Uterus (tissue), 2 donors: ENCODE measurements at regions not wholly inside any gene's neighbourhood (a gene's known extent, or its start where the extent isn't known, plus 50 kb on each side); places are given as distances from the start of the nearest gene placed in this dataset.

Experiments used
- POLR2A ChIP-seq, 2 donors: fragments of 450-650 bp; IDR thresholded peaks; one replicate each; pipeline ENCODE4 v1.6.1; 2016; ENCODE audit warnings: antibody characterized with exemption in 2 of 2, mild to moderate bottlenecking in 1 of 2, moderate library complexity in 1 of 2
- TF ChIP-seq, protein P1 (sequence below), 4 experiments: fragments of 200-600 bp in 2 of 4; fragments of 450-650 bp in 2 of 4; sonication (generic) in 2 of 4; IDR thresholded peaks; one replicate each; pipeline ENCODE4 v1.5.1; 2016 to 2019; ENCODE audit warnings: antibody characterized with exemption in 4 of 4, mild to moderate bottlenecking in 2 of 4, moderate library complexity in 1 of 4

DNA sequence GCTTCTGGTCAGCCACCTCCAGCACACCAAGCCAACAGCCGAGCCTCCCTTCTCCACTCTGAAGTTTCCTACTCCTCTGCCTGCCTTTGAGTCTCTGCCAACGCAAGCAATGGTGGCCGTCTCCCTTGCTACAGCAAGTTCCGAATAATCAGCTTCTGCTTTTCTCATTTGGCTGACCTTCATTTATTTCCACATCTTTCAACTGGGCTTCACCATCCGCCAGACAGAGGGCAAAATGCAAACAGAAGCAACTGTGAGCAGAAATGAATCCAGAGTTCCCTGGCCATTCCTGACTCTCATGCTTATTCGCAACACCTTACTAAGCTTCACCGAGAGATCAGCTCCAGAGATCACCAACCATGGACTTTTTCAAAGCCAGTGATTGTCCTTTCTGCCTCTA is 621.0 kb downstream of the NPHP4 start:
- TF ChIP-seq, protein P1, sequence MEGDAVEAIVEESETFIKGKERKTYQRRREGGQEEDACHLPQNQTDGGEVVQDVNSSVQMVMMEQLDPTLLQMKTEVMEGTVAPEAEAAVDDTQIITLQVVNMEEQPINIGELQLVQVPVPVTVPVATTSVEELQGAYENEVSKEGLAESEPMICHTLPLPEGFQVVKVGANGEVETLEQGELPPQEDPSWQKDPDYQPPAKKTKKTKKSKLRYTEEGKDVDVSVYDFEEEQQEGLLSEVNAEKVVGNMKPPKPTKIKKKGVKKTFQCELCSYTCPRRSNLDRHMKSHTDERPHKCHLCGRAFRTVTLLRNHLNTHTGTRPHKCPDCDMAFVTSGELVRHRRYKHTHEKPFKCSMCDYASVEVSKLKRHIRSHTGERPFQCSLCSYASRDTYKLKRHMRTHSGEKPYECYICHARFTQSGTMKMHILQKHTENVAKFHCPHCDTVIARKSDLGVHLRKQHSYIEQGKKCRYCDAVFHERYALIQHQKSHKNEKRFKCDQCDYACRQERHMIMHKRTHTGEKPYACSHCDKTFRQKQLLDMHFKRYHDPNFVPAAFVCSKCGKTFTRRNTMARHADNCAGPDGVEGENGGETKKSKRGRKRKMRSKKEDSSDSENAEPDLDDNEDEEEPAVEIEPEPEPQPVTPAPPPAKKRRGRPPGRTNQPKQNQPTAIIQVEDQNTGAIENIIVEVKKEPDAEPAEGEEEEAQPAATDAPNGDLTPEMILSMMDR (IDR thresholded peaks at IDR 0.05), result no peak
- TF ChIP-seq POLR2A (IDR thresholded peaks at IDR 0.05), result no peak
